Esophagus squamous epithelium (tissue), 4 donors: ENCODE measurements at regions not wholly inside any gene's neighbourhood (a gene's known extent, or its start where the extent isn't known, plus 50 kb on each side); places are given as distances from the start of the nearest gene placed in this dataset.

Source experiments
- CTCF ChIP-seq, 6 experiments: fragments of 450-650 bp in 4 of 6; fragments of 200-600 bp in 2 of 6; sonication (generic) in 2 of 6; IDR thresholded peaks; one replicate each; pipeline ENCODE4 v1.5.1; 2016 to 2019; ENCODE audit warnings: antibody characterized with exemption in 6 of 6, mild to moderate bottlenecking in 4 of 6, moderate library complexity in 4 of 6
- POLR2A ChIP-seq, 4 donors: fragments of 450-650 bp; IDR thresholded peaks; one replicate each; pipeline ENCODE4 v1.6.1; 2017; ENCODE audit warnings: antibody characterized with exemption in 4 of 4, mild to moderate bottlenecking in 4 of 4, moderate library complexity in 3 of 4

- TF ChIP-seq CTCF (IDR thresholded peaks at IDR 0.05) (peak in 1 of 6 experiments; percentile 13), POLR2A (IDR thresholded peaks at IDR 0.05) (no peak)
These were observed 601.8 kb upstream of the ATXN7L3B start for GRCh38 chr12:73935817-73936216.
